Cardiac muscle cell (in vitro differentiated cells and primary cell): ENCODE measurements at regions not wholly inside any gene's neighbourhood (a gene's known extent, or its start where the extent isn't known, plus 50 kb on each side); places are given as distances from the start of the nearest gene placed in this dataset.
"Not testable (repeated sequence)": the region's sequence is repeated elsewhere in the genome, so short reads cannot be mapped to it uniquely, and the experiment has no call there.

ENCODE experiments used
- DNase-seq, 2 donors: peaks; one replicate each; pipeline versions ENCODE4 v3.0.0 to v3.0.0-alpha.2; 2010 to 2017; ENCODE audit warnings: low read depth in 1 of 2, low spot score in 1 of 2
- H3K27ac ChIP-seq: fragments of 200-600 bp; sonication (generic); 2 replicates; pipeline ENCODE4 v1.5.1; 2016
- H3K27me3 ChIP-seq: fragments of 200-600 bp; sonication (generic); 2 replicates; pipeline ENCODE4 v1.6.0; 2016; ENCODE audit warnings: control low read depth
- H3K36me3 ChIP-seq: fragments of 200-600 bp; sonication (generic); 2 replicates; pipeline ENCODE4 v1.5.1; 2016; ENCODE audit warnings: control low read depth
- H3K4me1 ChIP-seq: fragments of 200-600 bp; sonication (generic); 2 replicates; pipeline ENCODE4 v1.8.1; 2017; ENCODE audit warnings: low read depth, mild to moderate bottlenecking, mixed run types
- H3K4me3 ChIP-seq: fragments of 200-600 bp; sonication (generic); 2 replicates; pipeline ENCODE4 v1.5.1; 2016; ENCODE audit warnings: mild to moderate bottlenecking
- H3K9me3 ChIP-seq: fragments of 200-600 bp; sonication (generic); 2 replicates; pipeline ENCODE4 v1.5.1; 2017; ENCODE audit warnings: low read depth, mild to moderate bottlenecking, control low read depth
- CTCF ChIP-seq: IDR thresholded peaks from 2 replicates; pipeline ENCODE4 v1.5.1; 2012; ENCODE audit warnings: low read depth, mild to moderate bottlenecking, low read length

GRCh38 chr6:115512923-115513322 lies 547.8 kb downstream of the FRK start:
- Histone ChIP-seq H3K4me3 (no peak overlapping the region), H3K27me3 (no peaks in the 10 kb centered on the region), H3K36me3 (no peaks in the 10 kb centered on the region), H3K27ac (no peak overlapping the region), H3K4me1 (no peaks in the 10 kb centered on the region), H3K9me3 (no peaks in the 10 kb centered on the region)
- TF ChIP-seq CTCF, result no peak
- no peak for DNase-seq

GRCh38 chr6:115511771-115512170 lies 548.9 kb downstream of the FRK start:
- no peaks in the 10 kb centered on the region for H3K27me3 ChIP-seq
- DNase-seq, result no peak
- H3K27ac ChIP-seq, result no peak overlapping the region
- TF ChIP-seq CTCF, result no peak
- no peak overlapping the region for H3K4me3 ChIP-seq
- H3K36me3 ChIP-seq, result no peaks in the 10 kb centered on the region
- no peaks in the 10 kb centered on the region for H3K9me3 ChIP-seq
- no peaks in the 10 kb centered on the region for H3K4me1 ChIP-seq

GRCh38 chr6:115502432-115502831 lies 558.3 kb downstream of the FRK start:
- not testable (repeated sequence) for H3K27me3 ChIP-seq, H3K27ac ChIP-seq, H3K4me3 ChIP-seq, H3K36me3 ChIP-seq, H3K9me3 ChIP-seq, DNase-seq, H3K4me1 ChIP-seq

- Histone ChIP-seq H3K4me3 (no peak overlapping the region), H3K27me3 (no peaks in the 10 kb centered on the region), H3K27ac (no peak overlapping the region), H3K36me3 (no peaks in the 10 kb centered on the region), H3K9me3 (no peaks in the 10 kb centered on the region), H3K4me1 (no peaks in the 10 kb centered on the region)
- DNase-seq, result no peak
- TF ChIP-seq CTCF, result no peak
Observed at GRCh38 chr6:115495184-115495583, 565.5 kb downstream of the FRK start.

GRCh38 chr6:115487331-115487730 lies 573.4 kb downstream of the FRK start:
- Histone ChIP-seq H3K4me1 (no peaks in the 10 kb centered on the region), H3K36me3 (no peaks in the 10 kb centered on the region), H3K4me3 (no peak overlapping the region), H3K9me3 (no peaks in the 10 kb centered on the region), H3K27me3 (no peaks in the 10 kb centered on the region), H3K27ac (no peak overlapping the region)
- TF ChIP-seq CTCF, result no peak
- no peak for DNase-seq

- Histone ChIP-seq H3K4me1 (no peaks in the 10 kb centered on the region), H3K36me3 (no peaks in the 10 kb centered on the region), H3K9me3 (no peaks in the 10 kb centered on the region), H3K27ac (no peak overlapping the region), H3K27me3 (no peaks in the 10 kb centered on the region), H3K4me3 (no peak overlapping the region)
- TF ChIP-seq CTCF, result no peak
- DNase-seq, result no peak
Observed at GRCh38 chr6:115485400-115485799, 575.3 kb downstream of the FRK start.

GRCh38 chr6:115480543-115480942 lies 580.1 kb downstream of the FRK start:
- not testable (repeated sequence) for H3K36me3 ChIP-seq, H3K27ac ChIP-seq, H3K4me3 ChIP-seq, H3K27me3 ChIP-seq, H3K4me1 ChIP-seq, DNase-seq, H3K9me3 ChIP-seq
